ENCODE measurements at regions not wholly inside any gene's neighbourhood (a gene's known extent, or its start where the extent isn't known, plus 50 kb on each side); places are given as distances from the start of the nearest gene placed in this dataset.
"Not testable (repeated sequence)": the region's sequence is repeated elsewhere in the genome, so short reads cannot be mapped to it uniquely, and the experiment has no call there.

GRCh38 chr21:21860888-21861287, 862.7 kb downstream of the NCAM2 start:
- DNase-seq = peak; percentile 33

- peak; percentile 66 for DNase-seq
Observed at GRCh38 chr21:21864321-21864840, 866.2 kb downstream of the NCAM2 start.

GRCh38 chr21:21897275-21897883, 899.2 kb downstream of the NCAM2 start:
- no peak for DNase-seq

- DNase-seq = peak; percentile 39
Observed at GRCh38 chr21:21898801-21899200, 900.6 kb downstream of the NCAM2 start.

- DNase-seq = not testable (repeated sequence)
Observed at GRCh38 chr21:21902416-21902815, 904.2 kb downstream of the NCAM2 start.

GRCh38 chr21:21907271-21907670, 909.1 kb downstream of the NCAM2 start:
- DNase-seq = no peak

GRCh38 chr21:21915816-21916215, 917.6 kb downstream of the NCAM2 start:
- no peak for DNase-seq

- peak; percentile 30 for DNase-seq
Observed at GRCh38 chr21:21921410-21922232, 923.4 kb downstream of the NCAM2 start.

GRCh38 chr21:21929226-21929625, 931.0 kb downstream of the NCAM2 start:
- DNase-seq = no peak

- DNase-seq = no peak
Observed at GRCh38 chr21:21929789-21930188, 931.6 kb downstream of the NCAM2 start.

GRCh38 chr21:21952566-21952965, 954.4 kb downstream of the NCAM2 start:
- DNase-seq = no peak

- no peak for DNase-seq
Observed at GRCh38 chr21:21955204-21955603, 957.0 kb downstream of the NCAM2 start.

- DNase-seq = no peak
Observed at GRCh38 chr21:21957490-21957889, 959.3 kb downstream of the NCAM2 start.

- peak; percentile 2 for DNase-seq
Observed at GRCh38 chr21:21963911-21964310, 965.7 kb downstream of the NCAM2 start.

- no peak for DNase-seq
Observed at GRCh38 chr21:21968810-21969209, 970.6 kb downstream of the NCAM2 start.

- no peak for DNase-seq
Observed at GRCh38 chr21:21969211-21969610, 971.0 kb downstream of the NCAM2 start.

- DNase-seq = peak; percentile 15
Observed at GRCh38 chr21:21971384-21971783, 973.2 kb downstream of the NCAM2 start.

GRCh38 chr21:21973806-21974205, 975.6 kb downstream of the NCAM2 start:
- peak; percentile 35 for DNase-seq

- no peak for DNase-seq
Observed at GRCh38 chr21:21996891-21997290, 998.7 kb downstream of the NCAM2 start.

- no peak for DNase-seq
Observed at GRCh38 chr21:21997390-21998333, 999.5 kb downstream of the NCAM2 start.

GRCh38 chr21:22019766-22020165, 1021.6 kb downstream of the NCAM2 start:
- DNase-seq = peak; percentile 27

GRCh38 chr21:22020221-22020620, 1022.0 kb downstream of the NCAM2 start:
- DNase-seq = peak; percentile 4

GRCh38 chr21:22023896-22024295, 1025.7 kb downstream of the NCAM2 start:
- peak; percentile 4 for DNase-seq
